Peyer's patch (tissue), 4 donors: ENCODE measurements at regions not wholly inside any gene's neighbourhood (a gene's known extent, or its start where the extent isn't known, plus 50 kb on each side); places are given as distances from the start of the nearest gene placed in this dataset.

Experiments
- CTCF ChIP-seq, 6 experiments: fragments of 450-650 bp in 4 of 6; fragments of 200-600 bp in 2 of 6; sonication (generic) in 1 of 6; IDR thresholded peaks; one replicate each; pipeline ENCODE4 v1.5.1; 2017 to 2019; ENCODE audit warnings: antibody characterized with exemption in 6 of 6, mild to moderate bottlenecking in 3 of 6, moderate library complexity in 1 of 6
- POLR2A ChIP-seq, 2 donors: fragments of 450-650 bp; IDR thresholded peaks; one replicate each; pipeline ENCODE4 v1.5.1; 2017; ENCODE audit warnings: antibody characterized with exemption in 2 of 2, mild to moderate bottlenecking in 2 of 2, moderate library complexity in 2 of 2

- TF ChIP-seq POLR2A (IDR thresholded peaks at IDR 0.05) (no peak), CTCF (IDR thresholded peaks at IDR 0.05) (no peak)
Observed at GRCh38 chr4:121582296-121582695, 114.5 kb downstream of the ANXA5 start.
